Endothelial cell (in vitro differentiated cells): ENCODE measurements at regions not wholly inside any gene's neighbourhood (a gene's known extent, or its start where the extent isn't known, plus 50 kb on each side); places are given as distances from the start of the nearest gene placed in this dataset.

Experiments used
- DNase-seq: peaks from one replicate; pipeline ENCODE4 v3.0.0; 2021; ENCODE audit warnings: low spot score
- H3K27ac Mint-ChIP-seq: one replicate; pipeline ENCODE4 v1.8.0; 2021; ENCODE audit warnings: mixed read lengths, inconsistent platforms; ENCODE audit not compliant: unreplicated experiment
- H3K27me3 Mint-ChIP-seq: one replicate; pipeline ENCODE4 v1.8.0; 2021; ENCODE audit warnings: mild to moderate bottlenecking, moderate library complexity, mixed read lengths, inconsistent platforms; ENCODE audit not compliant: unreplicated experiment
- H3K36me3 Mint-ChIP-seq: one replicate; pipeline ENCODE4 v1.8.0; 2021; ENCODE audit warnings: mild to moderate bottlenecking, low read depth, mixed read lengths, inconsistent platforms; ENCODE audit not compliant: unreplicated experiment
- H3K4me1 Mint-ChIP-seq: one replicate; pipeline ENCODE4 v1.8.0; 2021; ENCODE audit warnings: mild to moderate bottlenecking, mixed read lengths, inconsistent platforms; ENCODE audit not compliant: unreplicated experiment
- H3K4me3 Mint-ChIP-seq: one replicate; pipeline ENCODE4 v1.8.0; 2021; ENCODE audit warnings: mild to moderate bottlenecking, mixed read lengths, inconsistent platforms; ENCODE audit not compliant: unreplicated experiment
- H3K9me3 Mint-ChIP-seq: one replicate; pipeline ENCODE4 v1.8.0; 2021; ENCODE audit warnings: mixed read lengths, inconsistent platforms; ENCODE audit not compliant: unreplicated experiment
- CTCF ChIP-seq: fragments of 200-600 bp; sonication (generic); IDR thresholded peaks from one replicate; pipeline ENCODE4 v1.5.0; 2021; ENCODE audit warnings: antibody characterized with exemption; ENCODE audit not compliant: unreplicated experiment

GRCh38 chr4:160592258-160592657 lies 1489.4 kb downstream of the RAPGEF2 start:
- peaks cover 4% of the 10 kb centered on the region for H3K4me1 Mint-ChIP-seq
- no peak for TF ChIP-seq CTCF

GRCh38 chr4:160595646-160596045 lies 1492.8 kb downstream of the RAPGEF2 start:
- Mint-ChIP-seq H3K4me3 (no peak overlapping the region), H3K4me1 (no peaks in the 10 kb centered on the region), H3K27ac (no peak overlapping the region), H3K9me3 (no peaks in the 10 kb centered on the region), H3K36me3 (no peaks in the 10 kb centered on the region), H3K27me3 (no peaks in the 10 kb centered on the region)
- no peak for TF ChIP-seq CTCF
- no peak for DNase-seq

More at GRCh38 chr4:160592258-160592657, 1489.4 kb downstream of the RAPGEF2 start:
- no peaks in the 10 kb centered on the region for H3K27me3 Mint-ChIP-seq
- H3K36me3 Mint-ChIP-seq = no peaks in the 10 kb centered on the region
- DNase-seq = no peak
- no peak overlapping the region for H3K4me3 Mint-ChIP-seq
- H3K9me3 Mint-ChIP-seq = no peaks in the 10 kb centered on the region
- no peak overlapping the region for H3K27ac Mint-ChIP-seq

- no peak for TF ChIP-seq CTCF
- H3K27ac Mint-ChIP-seq = no peak overlapping the region
- H3K9me3 Mint-ChIP-seq = no peaks in the 10 kb centered on the region
- no peak overlapping the region for H3K4me3 Mint-ChIP-seq
- no peak for DNase-seq
- H3K36me3 Mint-ChIP-seq = no peaks in the 10 kb centered on the region
- H3K4me1 Mint-ChIP-seq = peaks cover 14% of the 10 kb centered on the region
- no peaks in the 10 kb centered on the region for H3K27me3 Mint-ChIP-seq
Measured at GRCh38 chr4:160604541-160604940, 1501.7 kb downstream of the RAPGEF2 start.

- DNase-seq = no peak
- Mint-ChIP-seq H3K36me3 (no peaks in the 10 kb centered on the region), H3K27ac (no peak overlapping the region), H3K4me3 (no peak overlapping the region), H3K27me3 (no peaks in the 10 kb centered on the region), H3K9me3 (no peaks in the 10 kb centered on the region), H3K4me1 (peaks cover 3% of the 10 kb centered on the region)
- TF ChIP-seq CTCF = no peak
Measured at GRCh38 chr4:160611181-160611580, 1508.3 kb downstream of the RAPGEF2 start.

GRCh38 chr4:160631044-160631443 lies 1528.2 kb downstream of the RAPGEF2 start:
- H3K9me3 Mint-ChIP-seq = no peaks in the 10 kb centered on the region
- H3K36me3 Mint-ChIP-seq = no peaks in the 10 kb centered on the region
- no peaks in the 10 kb centered on the region for H3K27me3 Mint-ChIP-seq
- H3K27ac Mint-ChIP-seq = no peak overlapping the region
- no peak overlapping the region for H3K4me3 Mint-ChIP-seq
- no peaks in the 10 kb centered on the region for H3K4me1 Mint-ChIP-seq
- TF ChIP-seq CTCF = no peak
- no peak for DNase-seq
